ENCODE measurements at regions not wholly inside any gene's neighbourhood (a gene's known extent, or its start where the extent isn't known, plus 50 kb on each side); places are given as distances from the start of the nearest gene placed in this dataset.

GRCh38 chr12:91926848-91927247, 218.8 kb downstream of the BTG1 start:
- Mint-ChIP-seq H3K27me3 (ENCODE audit: insufficient read depth) (peaks cover 1% of the 10 kb centered on the region; the same call in 1 of the 2 replicates), H3K9me3 (no peaks in the 10 kb centered on the region), H3K4me3 (no peak overlapping the region), H3K4me1 (ENCODE audit: low read depth) (peaks cover 9% of the 10 kb centered on the region), H3K36me3 (ENCODE audit: low read depth) (no peaks in the 10 kb centered on the region), H3K27ac (no peak overlapping the region)
- TF ChIP-seq CTCF (IDR thresholded peaks at IDR 0.05): no peak
- DNase-seq: peak; percentile 53

DNA sequence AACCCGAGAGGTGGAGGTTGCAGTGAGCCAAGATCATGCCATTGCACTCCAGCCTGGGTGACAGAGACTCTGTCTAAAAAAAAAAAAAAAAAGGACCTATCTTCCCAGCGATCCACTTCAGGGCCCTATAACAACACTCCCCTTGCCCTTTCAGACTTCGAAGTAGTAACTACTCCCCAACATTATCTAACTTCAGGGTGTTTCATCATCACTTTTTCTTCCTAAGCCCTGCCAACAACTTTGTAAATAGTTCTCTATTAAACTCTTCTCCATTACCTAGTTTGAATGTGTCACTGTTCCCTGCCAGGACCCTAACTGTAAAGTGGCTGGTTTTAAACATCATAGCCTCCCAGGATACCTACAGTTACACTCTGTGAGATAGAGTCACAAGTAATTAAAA, 220.8 kb downstream of the BTG1 start:
- Mint-ChIP-seq H3K4me3 (no peak overlapping the region), H3K27me3 (ENCODE audit: insufficient read depth) (peaks cover 1% of the 10 kb centered on the region; the same call in 1 of the 2 replicates), H3K9me3 (no peaks in the 10 kb centered on the region), H3K27ac (no peak overlapping the region), H3K4me1 (ENCODE audit: low read depth) (peaks cover 18% of the 10 kb centered on the region), H3K36me3 (ENCODE audit: low read depth) (no peaks in the 10 kb centered on the region)
- TF ChIP-seq CTCF (IDR thresholded peaks at IDR 0.05): no peak
- no peak for DNase-seq

GRCh38 chr12:91923864-91924263, 221.8 kb downstream of the BTG1 start:
- Mint-ChIP-seq H3K4me1 (ENCODE audit: low read depth) (peaks cover 18% of the 10 kb centered on the region), H3K36me3 (ENCODE audit: low read depth) (no peaks in the 10 kb centered on the region), H3K4me3 (no peak overlapping the region), H3K27me3 (ENCODE audit: insufficient read depth) (peaks cover 1% of the 10 kb centered on the region; the same call in 1 of the 2 replicates), H3K27ac (no peak overlapping the region), H3K9me3 (no peaks in the 10 kb centered on the region)
- no peak for DNase-seq
- no peak for TF ChIP-seq CTCF (IDR thresholded peaks at IDR 0.05)

- Mint-ChIP-seq H3K27ac (no peak overlapping the region), H3K4me1 (ENCODE audit: low read depth) (peaks cover 18% of the 10 kb centered on the region), H3K9me3 (no peaks in the 10 kb centered on the region), H3K27me3 (ENCODE audit: insufficient read depth) (peaks cover 1% of the 10 kb centered on the region; the same call in 1 of the 2 replicates), H3K36me3 (ENCODE audit: low read depth) (no peaks in the 10 kb centered on the region), H3K4me3 (no peak overlapping the region)
- TF ChIP-seq CTCF (IDR thresholded peaks at IDR 0.05): no peak
- no peak for DNase-seq
Measured at GRCh38 chr12:91922674-91923073, 223.0 kb downstream of the BTG1 start.

GRCh38 chr12:91922139-91922538, 223.5 kb downstream of the BTG1 start:
- Mint-ChIP-seq H3K27me3 (ENCODE audit: insufficient read depth) (peaks cover 1% of the 10 kb centered on the region; the same call in 1 of the 2 replicates), H3K4me3 (no peak overlapping the region), H3K27ac (no peak overlapping the region), H3K9me3 (no peaks in the 10 kb centered on the region), H3K4me1 (ENCODE audit: low read depth) (peaks cover 17% of the 10 kb centered on the region), H3K36me3 (ENCODE audit: low read depth) (no peaks in the 10 kb centered on the region)
- no peak for DNase-seq
- no peak for TF ChIP-seq CTCF (IDR thresholded peaks at IDR 0.05)

GRCh38 chr12:91921555-91921954, 224.1 kb downstream of the BTG1 start:
- DNase-seq: no peak
- no peak for TF ChIP-seq CTCF (IDR thresholded peaks at IDR 0.05)
- H3K9me3 Mint-ChIP-seq: no peaks in the 10 kb centered on the region
- no peak overlapping the region for H3K4me3 Mint-ChIP-seq
- H3K27me3 Mint-ChIP-seq (ENCODE audit: insufficient read depth): peaks cover 1% of the 10 kb centered on the region; the same call in 1 of the 2 replicates
- no peak overlapping the region for H3K27ac Mint-ChIP-seq
- H3K4me1 Mint-ChIP-seq (ENCODE audit: low read depth): peaks cover 11% of the 10 kb centered on the region
- H3K36me3 Mint-ChIP-seq (ENCODE audit: low read depth): no peaks in the 10 kb centered on the region

Data from HFFc6 (cell line).